GM19238 (cell line): ENCODE measurements at regions not wholly inside any gene's neighbourhood (a gene's known extent, or its start where the extent isn't known, plus 50 kb on each side); places are given as distances from the start of the nearest gene placed in this dataset.
"Not testable (repeated sequence)": the region's sequence is repeated elsewhere in the genome, so short reads cannot be mapped to it uniquely, and the experiment has no call there.

ENCODE experiments used
- DNase-seq: peaks from one replicate; pipeline ENCODE4 v3.0.0; 2011; ENCODE audit warnings: low spot score; ENCODE audit not compliant: insufficient read length

DNA sequence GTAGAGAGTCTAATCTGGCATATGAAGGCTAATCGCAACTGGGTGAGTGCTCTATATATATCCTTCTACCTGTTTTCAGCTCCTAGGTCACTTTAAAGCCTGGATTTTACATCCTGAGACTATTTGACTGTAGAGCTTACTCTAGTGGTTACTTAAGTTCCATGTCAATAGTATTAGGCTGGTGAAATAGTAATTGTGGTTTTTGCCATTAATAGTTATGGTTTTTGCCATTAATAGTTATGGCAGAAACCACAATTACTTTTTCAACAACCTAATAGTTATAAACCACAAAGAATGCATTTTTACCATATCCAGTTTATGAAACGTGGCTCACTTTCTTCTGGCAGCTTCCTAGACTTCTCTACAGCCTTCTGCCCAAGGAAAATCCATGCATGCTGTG, 263.1 kb upstream of the KIAA1217 start:
- DNase-seq, result no peak

DNA sequence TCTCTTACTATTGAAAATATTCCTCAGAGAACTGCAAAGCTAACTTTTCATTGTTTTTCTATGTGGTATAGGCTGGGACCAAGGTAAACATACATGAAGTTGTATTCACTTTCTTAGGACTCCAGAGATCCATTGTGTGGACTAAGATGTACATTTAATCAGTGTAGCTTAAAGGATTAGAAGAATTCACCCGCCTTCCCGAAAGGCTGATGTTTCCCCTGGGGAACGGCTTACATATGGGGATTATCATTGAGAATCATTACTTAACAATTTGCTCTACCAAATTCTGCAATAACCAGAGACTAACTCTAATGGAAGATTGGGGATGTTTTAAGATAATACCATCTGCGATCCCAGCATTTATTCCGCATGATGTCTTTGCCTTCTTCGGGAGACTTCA, 257.1 kb upstream of the KIAA1217 start:
- no peak for DNase-seq

DNA sequence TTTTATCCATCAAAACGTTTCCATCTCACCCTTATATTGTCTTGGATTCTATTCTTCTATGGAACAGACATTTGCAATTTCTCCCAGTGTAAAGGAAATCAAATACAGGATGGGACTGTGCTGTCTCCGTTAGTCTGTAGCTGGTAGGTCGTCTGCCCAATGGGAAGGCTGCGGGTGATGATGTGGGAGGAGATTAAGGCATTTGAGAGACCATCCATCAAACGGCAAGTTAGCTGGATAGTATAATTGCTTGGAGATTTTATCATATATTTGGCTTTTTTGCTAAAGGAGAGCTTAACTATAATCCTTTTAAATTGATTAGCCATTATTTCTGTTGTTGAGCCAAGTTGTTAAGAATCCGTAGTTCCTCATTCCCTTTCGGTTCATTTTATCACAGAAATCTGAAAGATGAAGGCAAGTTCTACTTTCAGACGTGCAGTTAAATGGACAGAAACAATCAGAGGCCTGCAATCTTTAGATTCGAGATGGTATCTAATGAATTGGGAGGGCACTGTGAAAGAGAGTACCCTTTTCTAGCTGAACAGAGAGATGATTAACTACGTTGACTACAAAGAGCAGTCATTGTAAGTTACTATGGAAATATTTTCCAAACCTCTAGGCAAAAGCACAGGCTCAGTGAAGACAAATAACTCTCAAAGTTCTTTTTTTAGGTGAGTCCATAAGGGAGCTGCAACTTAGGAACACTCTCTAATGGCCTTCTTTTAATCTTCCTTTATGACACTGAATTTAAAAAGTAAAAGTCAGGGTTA, 253.3 kb upstream of the KIAA1217 start:
- DNase-seq, result no peak

DNA sequence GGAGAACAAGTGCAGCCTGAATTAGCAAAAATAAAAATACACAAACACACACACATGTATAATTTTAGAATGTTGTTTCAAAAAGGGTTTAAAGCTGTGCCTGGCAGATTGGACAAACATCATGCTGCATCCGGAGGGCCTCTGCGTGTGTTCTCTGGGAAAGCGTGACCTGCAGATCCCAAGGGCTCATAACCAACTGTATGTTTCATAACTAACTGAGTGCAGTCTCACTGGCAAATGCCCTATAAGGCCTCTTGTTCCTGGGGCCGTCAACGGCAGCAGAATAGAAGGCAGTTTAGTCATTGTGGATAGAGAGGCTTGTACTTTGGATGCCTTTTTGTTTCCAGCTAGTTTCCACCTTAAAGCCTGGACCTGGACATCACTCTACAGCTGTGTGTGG, 243.8 kb upstream of the KIAA1217 start:
- no peak for DNase-seq

DNA sequence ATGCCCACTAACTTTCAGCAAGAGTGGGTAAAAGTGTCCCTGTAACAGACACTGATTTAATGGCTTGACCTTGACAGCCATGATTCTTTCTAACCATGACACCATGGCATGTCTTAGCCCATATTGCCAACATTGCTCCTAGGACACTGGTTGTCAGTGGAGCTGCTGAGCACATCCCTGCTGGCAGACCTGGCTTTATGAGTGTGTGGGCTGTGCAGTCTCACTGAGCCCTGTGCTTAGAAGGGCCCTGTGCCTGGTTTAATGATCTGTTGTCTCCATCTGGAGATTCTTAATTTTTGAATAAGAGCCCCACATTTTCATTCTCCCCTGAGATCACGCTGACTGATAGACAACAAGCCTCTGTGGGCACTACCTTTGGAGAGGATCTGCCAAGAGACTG, 243.1 kb upstream of the KIAA1217 start:
- no peak for DNase-seq

DNA sequence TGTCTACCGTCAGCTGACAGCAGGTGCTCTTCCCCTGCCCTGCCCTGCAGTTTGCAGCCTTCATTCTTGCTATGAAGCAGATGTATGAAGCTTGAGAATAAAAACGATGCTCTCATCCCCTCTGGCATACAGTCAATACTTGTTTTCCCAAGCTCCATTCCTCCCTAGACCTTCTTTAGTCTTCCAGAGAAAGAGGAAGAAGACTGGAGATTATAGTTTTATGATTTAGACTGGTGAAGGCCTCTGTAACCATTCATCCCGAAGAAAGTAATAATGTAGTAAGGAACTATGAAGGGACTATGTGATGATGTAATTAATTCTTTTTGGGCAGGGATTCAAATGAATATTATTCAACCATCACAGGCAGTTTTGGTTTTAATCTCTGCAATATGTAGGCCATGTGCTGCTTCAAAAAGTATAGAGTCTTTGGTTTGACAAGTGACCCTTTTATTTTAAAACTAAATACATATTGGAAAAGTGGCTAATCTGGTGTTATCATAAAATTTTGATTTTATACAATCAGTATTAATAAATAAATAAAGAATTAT, 242.4 kb upstream of the KIAA1217 start:
- DNase-seq, result no peak

DNA sequence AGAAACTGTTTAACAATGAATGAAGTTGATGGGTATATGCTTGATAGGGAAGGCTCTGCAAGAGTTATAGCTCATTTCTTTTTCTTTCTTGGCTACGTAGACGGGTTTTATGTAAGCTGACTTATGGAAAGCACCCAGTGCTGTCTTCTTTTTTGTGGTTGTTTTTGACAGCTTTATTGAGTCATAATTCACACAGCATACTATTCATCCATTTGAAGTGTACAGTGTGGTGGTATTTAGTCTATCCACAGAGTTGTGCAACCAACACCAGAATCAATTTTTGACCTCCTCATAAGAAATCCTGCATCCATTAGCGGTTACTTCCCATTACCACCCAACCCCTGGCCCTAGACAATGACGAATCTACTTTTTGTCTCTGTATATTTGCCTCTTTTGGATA, 240.6 kb upstream of the KIAA1217 start:
- DNase-seq, result no peak

DNA sequence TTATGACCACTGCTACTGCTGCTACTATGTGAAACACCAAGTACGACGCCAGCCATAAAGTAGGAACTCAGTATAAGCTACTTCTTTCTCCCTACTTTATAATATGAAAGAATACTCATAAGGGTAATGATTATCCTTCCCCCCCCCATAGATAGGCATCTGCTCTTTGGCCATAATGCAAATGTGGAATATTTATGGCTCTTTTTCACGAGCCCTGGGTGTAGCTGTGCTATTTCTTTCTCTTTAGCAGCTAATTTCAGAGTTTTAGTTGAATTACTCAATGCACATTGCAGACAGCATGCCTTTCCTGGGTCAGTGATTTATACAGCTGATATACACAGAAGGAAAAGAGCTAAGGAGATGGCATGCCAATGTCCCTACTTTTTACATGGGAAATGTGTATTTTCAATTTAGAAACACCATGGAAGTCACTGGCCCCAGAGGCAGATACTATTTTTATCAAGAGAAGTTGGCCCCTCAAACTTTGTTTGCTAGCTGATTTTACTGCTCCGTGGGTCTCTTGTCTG, 234.1 kb upstream of the KIAA1217 start:
- no peak for DNase-seq

DNA sequence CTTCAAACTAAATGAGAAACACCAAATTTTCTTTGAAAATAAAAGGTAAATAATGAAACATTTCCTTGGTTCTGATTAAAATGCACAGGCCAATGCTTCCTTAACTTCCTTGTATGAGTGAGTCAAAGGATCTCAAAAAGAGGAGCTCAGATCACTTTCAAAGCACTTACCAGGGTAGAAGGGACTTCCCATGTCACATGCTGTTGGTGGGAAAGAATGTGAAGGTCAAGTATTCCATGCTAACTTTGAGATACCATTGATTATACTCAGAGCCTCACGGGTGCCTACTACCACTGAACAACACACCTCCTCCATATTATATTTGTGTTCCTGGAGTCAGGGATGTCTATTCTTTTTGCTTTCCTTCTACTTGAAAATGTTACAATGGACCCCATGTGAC, 233.5 kb upstream of the KIAA1217 start:
- DNase-seq, result no peak

DNA sequence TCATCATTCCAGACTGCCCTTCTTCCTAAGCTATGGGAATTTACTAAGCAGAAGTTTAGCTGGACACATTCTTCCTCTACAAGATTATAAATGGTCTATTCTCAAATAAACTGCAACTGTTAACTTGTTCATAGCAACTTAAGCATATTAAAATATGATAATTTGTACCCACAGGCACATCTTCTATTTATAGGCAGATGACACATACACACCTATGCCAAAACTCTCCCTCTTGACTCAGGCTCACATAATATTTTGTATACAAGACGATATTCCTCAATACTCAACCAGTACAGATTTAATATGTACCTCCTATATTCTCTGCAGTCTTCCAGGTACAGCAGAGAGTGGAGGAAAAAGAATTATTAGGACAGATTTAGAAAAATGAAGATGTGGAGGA, 232.7 kb upstream of the KIAA1217 start:
- DNase-seq, result no peak

DNA sequence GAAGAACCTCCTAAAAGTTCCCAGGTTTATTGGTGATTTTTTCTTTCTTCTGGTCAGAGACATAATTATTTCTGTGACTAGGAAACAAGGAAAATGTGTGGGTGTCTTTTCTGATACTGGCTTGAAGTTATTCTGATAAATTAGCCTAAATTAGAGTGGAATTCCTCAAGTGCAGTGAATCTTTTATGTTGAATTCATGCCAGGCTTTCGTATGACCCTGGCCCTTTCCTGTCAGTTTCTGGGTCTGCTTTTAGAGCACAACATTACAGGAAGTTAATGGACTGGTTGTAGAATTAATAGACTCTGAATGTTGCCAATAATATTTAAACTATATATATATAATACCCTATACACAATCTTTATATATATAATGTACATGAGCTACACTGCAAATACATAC, 230.6 kb upstream of the KIAA1217 start:
- DNase-seq, result no peak

DNA sequence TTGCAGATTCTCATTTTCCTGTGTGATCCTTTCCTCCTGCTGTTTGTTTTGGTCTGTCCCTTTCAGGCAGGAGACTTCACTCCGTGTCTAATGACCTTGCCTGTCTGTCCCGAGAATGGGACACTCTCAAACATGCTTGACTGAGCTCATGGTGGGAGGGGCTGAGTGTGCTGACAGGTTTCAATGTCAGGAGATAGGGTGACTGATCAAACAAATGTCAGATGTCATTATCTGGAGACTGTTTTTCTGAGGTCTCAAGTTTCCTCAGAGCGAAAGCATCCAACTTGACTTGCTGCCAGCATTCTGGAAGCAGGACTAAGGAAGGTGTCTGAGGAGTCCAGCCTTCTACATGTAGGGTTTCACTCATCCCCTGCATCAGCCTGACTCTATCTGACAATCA, 228.8 kb upstream of the KIAA1217 start:
- DNase-seq, result no peak

DNA sequence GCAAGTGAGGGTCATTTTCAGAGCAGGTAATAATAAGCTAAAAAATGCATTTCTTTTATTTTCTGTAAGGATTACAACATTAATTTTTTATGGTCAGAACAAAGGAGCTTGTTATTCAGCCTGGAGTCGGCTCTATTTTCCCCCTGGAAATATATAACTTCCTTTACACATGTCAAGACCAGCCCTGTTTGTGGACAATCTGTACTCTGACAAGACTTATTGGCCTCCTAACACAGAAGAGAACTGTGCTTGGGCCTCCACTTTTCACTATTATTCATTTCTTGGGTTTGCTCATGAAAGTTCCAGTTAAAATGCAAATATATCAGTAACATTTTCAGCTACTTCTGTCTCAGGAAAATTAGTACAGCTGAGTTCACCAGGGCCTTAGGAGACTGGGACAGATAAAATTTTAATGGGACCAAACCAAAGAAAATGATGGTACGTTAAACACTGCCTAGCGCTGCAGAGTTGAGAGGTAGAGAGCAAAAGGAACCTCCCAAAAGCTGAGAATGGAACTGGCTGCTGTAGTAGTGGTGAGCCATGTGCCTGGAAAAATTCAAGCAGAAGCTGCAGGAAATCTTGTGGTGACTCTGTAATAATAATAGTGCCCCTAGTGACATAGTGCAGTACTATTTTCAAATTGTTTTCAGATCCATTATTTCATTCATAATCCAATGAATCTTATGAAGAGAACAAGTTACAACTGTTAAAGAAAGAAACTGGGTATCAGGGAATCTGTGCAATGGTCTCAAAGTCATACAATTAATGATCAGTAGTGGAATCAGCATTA, 227.2 kb upstream of the KIAA1217 start:
- DNase-seq, result no peak

DNA sequence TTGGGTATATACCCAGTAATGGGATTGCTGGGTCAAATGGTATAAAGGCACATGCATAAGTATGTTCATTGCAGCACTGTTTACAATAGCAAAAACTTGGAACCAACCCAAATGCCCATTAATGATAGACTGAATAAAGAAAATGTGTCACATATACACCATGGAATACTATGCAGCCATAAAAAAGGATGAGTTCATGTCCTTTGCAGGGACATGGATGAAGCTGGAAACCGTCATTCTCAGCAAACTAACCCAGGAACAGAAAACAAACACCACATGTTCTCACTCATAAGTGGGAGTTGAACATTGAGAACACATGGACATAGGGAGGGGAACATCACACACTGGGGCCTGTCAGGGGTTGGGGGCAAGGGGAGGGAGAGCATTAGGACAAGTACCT, 224.5 kb upstream of the KIAA1217 start:
- DNase-seq, result not testable (repeated sequence)

DNA sequence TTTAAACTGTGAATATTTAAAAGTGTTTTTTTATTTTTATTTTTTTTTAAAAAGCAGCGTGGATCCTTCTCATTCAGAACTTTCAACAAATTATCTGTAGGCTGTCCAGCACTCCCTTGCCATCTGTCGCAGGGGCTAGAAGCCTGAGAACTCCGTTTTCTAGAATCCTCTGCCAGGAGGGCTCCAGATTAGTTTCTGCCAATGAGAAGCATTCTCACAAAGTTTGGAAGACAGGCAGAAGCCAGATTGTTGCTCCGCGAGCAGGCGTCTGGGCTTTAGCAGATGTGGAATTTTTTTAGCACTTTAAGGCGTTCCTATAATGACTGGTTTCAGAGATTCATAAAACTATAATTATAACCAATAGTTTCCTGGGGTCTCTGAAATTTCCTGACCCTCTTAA, 220.9 kb upstream of the KIAA1217 start:
- DNase-seq, result no peak

DNA sequence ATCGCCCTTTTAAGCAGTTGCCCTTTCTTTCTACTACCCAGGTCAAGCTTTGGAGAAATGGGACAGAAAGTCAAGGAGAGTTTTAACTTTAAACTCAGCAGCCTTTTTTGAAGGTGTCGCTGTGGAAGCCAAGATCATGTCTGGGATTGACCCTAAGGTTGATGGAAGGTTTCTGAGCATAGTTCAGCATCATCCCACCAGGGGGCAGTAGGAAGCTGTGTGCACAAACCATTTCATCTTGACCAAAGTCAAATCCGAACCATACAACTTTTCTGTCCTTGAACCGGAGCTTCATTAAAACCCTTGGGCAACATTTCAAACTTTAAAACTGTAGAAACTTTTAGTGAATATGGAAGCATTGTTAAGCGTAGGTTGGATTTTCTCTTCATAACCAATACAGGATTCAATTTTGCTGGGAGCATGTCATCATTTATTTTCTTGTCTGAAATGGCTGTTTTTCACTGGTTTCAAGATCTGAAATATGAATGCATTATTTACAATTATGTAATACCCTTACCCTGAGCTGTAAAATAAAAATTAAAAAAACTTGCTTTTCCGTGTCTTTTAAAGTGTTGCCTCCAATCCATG, 214.4 kb upstream of the KIAA1217 start:
- peak; percentile 13 for DNase-seq

DNA sequence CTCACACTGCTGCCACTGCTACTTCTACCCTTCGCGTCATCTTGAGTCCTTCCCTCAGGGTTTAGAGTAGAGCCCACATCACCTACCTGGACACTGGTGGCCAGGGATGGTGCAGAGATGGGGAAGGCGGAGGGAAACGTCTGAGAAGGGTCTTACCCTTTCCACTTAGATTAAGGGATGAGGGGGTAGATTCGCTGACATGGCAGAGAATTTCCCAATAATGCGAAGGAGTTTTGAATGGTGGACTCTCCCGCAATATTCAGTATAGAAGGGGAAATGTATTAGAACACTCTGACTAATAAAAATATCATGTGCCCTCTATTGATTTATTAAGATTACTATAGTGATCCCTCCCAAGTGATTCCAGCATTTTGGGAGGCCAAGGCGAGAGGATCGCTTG, 209.5 kb upstream of the KIAA1217 start:
- DNase-seq, result no peak

DNA sequence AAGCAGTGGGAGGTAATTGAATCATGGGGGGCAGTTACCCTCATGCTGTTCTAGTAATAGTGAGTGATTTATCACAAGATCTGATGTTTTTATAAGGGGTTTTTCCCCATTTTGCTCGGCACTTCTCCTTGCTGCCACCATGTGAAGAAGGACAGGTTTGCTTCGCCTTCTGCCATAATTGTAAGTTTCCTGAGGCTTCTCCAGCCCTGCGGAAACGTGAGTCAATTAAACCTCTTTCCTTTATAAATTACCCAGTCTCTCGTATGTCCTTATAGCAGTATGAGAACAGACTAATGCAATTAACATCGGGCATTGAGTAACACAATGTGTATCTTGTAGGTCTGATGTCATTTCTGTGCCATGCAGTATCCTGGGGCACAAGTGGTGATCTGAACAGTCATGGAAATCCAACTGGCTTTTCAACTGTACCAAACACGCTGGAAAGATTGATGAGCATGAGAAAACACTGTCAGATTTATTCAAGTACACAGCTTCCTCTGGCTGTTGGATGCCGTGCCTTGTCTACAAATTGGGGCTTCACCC, 208.6 kb upstream of the KIAA1217 start:
- DNase-seq, result no peak

DNA sequence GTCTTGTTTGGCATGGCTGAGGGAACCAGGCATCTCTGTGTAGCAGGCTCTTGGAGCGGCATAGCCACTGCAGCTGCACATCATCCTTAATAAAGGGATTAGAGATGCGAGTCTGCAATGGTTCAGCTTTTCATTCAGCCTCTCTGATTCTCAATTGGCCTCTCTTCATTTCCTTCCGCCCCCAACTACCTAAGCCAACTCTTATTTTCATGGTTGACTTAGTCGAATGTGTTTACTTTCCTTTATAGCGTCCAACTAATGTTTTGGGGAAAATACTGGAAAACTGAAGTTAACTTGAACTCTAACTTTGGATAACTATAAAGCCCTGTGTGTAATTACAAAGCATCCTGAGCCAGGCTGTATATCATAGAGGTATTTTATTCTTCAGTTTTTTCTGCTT, 202.2 kb upstream of the KIAA1217 start:
- DNase-seq, result no peak

DNA sequence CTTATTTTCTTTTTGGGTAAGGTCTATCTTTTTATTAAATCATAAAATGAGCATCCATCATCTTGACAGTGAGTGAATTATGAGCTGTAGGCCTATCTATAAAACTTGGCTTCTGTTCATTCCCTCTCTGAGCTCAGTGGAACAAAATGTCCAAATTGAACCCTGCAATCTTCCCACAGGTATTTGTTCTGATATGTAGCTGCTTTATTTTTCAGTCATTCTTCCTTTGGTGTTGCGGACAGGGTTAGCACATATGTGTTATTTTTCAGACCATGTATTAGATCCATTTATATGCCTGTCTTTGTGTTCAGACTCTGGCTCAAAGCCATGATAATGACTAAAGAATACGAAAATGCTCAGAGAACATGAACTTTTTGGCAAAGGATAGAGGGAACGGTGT, 201.6 kb upstream of the KIAA1217 start:
- no peak for DNase-seq

DNA sequence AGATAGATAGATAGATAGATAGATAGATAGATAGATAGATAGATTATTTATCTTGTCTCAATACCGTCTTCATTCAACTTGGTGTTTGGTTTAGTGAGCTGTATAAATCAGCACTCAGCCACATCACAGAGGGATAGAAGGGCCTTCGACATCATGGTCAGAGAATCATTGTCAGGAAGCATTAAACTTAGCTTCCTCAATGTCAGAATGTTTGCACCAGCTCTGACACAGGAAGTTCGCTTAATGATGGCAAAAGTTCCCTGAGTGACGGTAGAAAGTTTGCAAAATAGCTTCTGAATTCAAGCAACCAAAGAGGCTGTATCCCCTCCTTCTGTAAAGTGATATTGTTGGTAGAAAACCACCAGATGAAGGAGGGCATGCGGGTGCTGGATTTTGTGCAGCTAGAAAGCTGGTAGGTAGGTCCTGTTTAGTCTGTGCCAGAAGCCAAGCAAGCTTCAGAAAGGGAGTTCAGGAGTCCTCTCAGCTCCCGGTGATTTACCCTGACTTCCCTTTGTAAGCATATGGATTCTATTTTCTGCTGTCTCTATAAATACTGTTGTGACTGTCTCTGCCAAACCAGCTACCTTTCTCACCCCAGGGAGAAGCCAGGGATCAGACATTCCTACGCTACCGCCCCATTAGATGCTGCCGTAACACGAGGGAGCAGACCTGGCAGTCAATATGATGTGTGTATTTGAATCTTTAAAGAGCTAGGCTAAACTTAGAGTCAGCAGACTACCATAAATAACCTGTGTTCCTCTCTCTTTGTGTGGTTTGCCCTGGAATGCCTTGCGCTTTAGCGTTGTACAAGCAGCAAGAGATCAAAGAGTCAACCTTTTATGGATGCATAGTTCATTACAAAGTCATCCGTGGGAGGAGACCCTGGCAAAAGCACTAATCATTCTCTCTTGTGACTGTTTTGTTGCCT, 200.5 kb upstream of the KIAA1217 start:
- DNase-seq, result no peak
